Coronary artery (tissue), 2 donors: ENCODE measurements at regions not wholly inside any gene's neighbourhood (a gene's known extent, or its start where the extent isn't known, plus 50 kb on each side); places are given as distances from the start of the nearest gene placed in this dataset.

Experiments
- DNase-seq: peaks from one replicate; pipeline ENCODE4 v3.0.0-alpha.2; 2017; ENCODE audit warnings: low spot score
- H3K27ac ChIP-seq, 2 donors: fragments of 200-600 bp; sonication (generic); one replicate each; pipeline ENCODE4 v1.5.1; 2016 to 2019
- H3K4me3 ChIP-seq: fragments of 200-600 bp; sonication (generic); 2 replicates; pipeline ENCODE4 v1.5.1; 2016; ENCODE audit warnings: mild to moderate bottlenecking, moderate library complexity
- TF ChIP-seq, protein P1 (sequence below): fragments of 200-600 bp; sonication (generic); IDR thresholded peaks from one replicate; pipeline ENCODE4 v1.5.1; 2019; ENCODE audit warnings: antibody characterized with exemption

DNA sequence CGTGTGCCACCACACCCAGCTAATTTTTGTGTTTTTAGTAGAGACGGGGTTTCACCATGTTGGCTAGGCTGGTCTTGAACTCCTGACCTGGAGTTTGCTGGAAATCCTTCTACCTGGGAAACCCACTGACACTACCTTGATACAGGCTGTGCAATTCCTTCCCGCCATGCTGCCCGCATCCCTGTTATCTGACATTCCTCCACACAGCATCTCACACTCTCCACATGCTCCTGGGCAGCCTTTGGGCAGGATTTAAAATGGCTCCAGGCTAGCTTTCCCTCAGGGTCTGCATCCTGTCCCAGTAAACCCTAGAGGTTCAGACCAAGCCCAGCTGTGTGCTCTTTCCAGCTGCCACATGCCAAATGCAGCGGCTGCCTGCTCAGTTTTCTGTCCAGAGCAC is 319.5 kb upstream of the CXCR4 start:
- TF ChIP-seq, protein P1, sequence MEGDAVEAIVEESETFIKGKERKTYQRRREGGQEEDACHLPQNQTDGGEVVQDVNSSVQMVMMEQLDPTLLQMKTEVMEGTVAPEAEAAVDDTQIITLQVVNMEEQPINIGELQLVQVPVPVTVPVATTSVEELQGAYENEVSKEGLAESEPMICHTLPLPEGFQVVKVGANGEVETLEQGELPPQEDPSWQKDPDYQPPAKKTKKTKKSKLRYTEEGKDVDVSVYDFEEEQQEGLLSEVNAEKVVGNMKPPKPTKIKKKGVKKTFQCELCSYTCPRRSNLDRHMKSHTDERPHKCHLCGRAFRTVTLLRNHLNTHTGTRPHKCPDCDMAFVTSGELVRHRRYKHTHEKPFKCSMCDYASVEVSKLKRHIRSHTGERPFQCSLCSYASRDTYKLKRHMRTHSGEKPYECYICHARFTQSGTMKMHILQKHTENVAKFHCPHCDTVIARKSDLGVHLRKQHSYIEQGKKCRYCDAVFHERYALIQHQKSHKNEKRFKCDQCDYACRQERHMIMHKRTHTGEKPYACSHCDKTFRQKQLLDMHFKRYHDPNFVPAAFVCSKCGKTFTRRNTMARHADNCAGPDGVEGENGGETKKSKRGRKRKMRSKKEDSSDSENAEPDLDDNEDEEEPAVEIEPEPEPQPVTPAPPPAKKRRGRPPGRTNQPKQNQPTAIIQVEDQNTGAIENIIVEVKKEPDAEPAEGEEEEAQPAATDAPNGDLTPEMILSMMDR = no peak
- Histone ChIP-seq H3K4me3 (no peak overlapping the region), H3K27ac (no peak overlapping the region)
- DNase-seq = no peak

DNA sequence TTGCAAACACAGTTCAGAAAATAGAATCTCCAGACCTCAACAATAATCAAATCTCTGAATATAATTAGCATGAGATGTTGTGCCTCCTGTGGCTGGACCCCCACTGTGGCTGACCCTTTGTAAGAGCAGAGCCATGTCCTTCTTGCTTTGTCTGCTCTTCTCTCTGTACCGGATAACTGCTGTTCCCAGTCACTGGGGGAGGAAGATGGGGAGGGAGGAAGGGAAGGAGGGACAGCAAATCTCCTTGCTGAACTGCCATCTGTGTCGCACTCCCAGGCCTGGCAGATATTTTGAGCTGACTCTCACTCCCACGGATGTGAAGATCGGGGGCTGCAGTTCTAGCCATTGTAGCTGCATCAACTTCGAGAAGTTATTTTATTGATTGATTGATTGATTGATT is 319.0 kb upstream of the CXCR4 start:
- Histone ChIP-seq H3K4me3 (no peak overlapping the region), H3K27ac (no peak overlapping the region)
- TF ChIP-seq, protein P1 = no peak
- DNase-seq = no peak

DNA sequence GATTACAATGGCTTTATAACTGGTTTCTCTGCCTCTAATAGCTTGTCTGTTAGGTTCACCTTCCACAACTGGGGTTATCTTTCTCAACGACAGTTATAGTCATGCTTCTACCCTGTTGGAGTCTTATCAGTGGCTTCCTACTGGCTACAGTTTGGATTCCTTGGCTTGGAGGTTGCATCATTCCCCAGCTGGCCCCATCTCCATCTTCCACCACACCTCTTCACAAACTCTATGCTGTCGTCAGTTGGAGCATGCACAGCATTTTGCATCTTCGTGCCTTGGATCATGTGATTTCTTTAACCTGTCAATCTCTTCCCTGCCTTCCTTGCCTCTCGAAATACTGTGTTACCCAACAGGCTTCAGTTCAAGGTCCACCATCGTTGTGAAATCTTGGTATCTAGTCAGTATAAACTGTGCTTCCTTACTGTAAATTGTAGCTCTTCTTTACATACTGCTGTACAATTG is 316.3 kb upstream of the CXCR4 start:
- no peak for DNase-seq
- Histone ChIP-seq H3K4me3 (no peak overlapping the region), H3K27ac (no peak overlapping the region)
- TF ChIP-seq, protein P1 = no peak

DNA sequence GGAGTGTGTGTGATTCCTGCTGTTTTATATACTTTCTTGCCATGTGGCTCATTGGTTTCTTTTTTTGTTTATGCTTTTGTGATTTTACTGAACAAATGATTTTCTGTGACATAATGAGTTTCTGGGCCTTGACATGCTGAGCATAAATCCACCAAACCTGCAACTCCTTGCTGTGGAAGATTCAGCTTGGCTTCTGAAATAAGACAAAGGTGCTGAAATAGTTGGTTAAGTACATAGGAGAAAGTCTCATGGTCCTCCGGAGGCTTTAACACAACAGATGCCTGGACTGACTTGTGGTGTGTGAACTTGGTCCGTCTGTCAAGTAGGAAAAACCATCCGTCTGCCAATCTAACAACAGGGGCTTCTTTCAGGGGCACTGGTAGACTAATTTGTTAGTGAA is 315.3 kb upstream of the CXCR4 start:
- Histone ChIP-seq H3K4me3 (no peak overlapping the region), H3K27ac (no peak overlapping the region)
- TF ChIP-seq, protein P1 = no peak
- DNase-seq = no peak

DNA sequence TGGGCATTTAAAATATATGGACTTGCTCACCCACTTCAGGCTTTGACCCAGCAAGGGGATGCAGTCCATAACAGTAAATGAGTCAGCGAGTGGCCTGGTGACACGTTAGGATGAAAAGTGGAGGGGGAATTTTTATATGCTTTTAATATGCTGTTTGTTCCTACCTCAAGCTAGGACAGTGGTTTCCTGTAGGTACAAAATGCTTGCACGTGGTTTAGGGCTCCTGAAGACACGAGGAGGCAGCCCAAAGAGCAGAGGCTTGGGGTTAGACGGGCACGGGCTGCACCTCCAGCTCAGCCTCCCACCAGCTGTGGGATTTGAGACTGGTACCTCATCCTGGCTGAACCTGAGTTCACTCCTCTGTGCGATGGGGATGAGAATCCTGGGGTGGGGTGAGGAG is 306.2 kb upstream of the CXCR4 start:
- H3K4me3 ChIP-seq = no peak overlapping the region
- no peak for DNase-seq
- TF ChIP-seq, protein P1 = no peak
- no peak overlapping the region for H3K27ac ChIP-seq

DNA sequence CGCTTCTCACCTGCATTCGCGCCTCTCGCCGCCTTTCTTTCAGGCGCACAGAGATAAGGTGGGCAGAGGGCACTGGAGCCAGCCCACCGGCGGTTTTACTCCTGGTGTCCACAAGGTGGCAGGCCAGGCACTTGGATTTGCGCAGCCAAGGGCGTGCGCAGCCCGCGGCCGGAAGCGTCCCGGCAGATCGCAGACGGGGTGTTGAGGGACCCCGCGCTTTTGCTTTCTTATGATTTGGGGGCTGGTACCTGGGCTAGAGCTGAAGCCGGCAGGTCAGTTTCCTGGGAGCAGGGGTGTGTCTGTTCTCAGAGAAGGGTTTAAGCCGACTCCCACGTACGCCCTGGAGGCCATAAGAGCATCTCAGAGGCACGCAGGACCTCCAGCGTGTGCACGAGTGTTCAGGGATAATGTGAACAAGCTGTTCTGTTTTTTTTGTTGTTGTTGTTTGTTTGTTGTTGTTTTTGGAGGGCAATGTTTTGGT is 305.6 kb upstream of the CXCR4 start:
- no peak for DNase-seq
- TF ChIP-seq, protein P1 = peak; percentile 72
- no peak overlapping the region for H3K27ac ChIP-seq
- peak overlapping the region; percentile 70 for H3K4me3 ChIP-seq

DNA sequence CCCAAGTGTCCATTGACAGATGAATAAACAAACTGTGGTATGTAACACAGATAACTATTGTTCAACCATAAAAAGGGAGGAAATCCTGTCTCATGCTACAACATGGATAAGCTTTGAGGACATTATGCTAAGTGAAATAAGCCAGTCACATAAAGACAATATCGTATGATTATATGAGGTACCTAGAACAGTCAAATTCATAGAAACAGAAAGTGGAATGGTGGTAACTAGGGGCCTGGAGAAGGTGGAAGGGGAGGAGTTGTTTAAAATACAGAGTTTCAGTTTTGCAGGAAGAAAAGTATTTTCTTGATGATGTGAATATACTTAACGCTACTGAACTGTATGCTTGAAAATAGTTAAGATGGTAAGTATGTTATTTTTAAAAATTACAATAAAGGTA is 304.6 kb upstream of the CXCR4 start:
- Histone ChIP-seq H3K4me3 (no peak overlapping the region), H3K27ac (no peak overlapping the region)
- TF ChIP-seq, protein P1 = no peak
- DNase-seq = no peak
